K562 (cell line): ENCODE measurements at regions not wholly inside any gene's neighbourhood (a gene's known extent, or its start where the extent isn't known, plus 50 kb on each side); places are given as distances from the start of the nearest gene placed in this dataset.

Source experiments
- HDGF ChIP-seq: fragments of 450-650 bp; IDR thresholded peaks from 2 replicates; pipeline ENCODE4 v1.6.1; 2016
- HLTF ChIP-seq: fragments of 450-650 bp; IDR thresholded peaks from 2 replicates; pipeline ENCODE4 v1.6.1; 2016
- PBX2 ChIP-seq, 2 experiments: IDR thresholded peaks in 1 of 2; conservative IDR thresholded peaks in 1 of 2; 2 replicates each; pipeline ENCODE4 v1.6.1; 2016; ENCODE audit warnings: low read depth in 2 of 2, mild to moderate bottlenecking in 1 of 2, missing compliant biosample characterization in 1 of 2, missing genetic modification characterization in 1 of 2, moderate library complexity in 1 of 2
- SNIP1 ChIP-seq: fragments of 450-650 bp; IDR thresholded peaks from 2 replicates; pipeline ENCODE4 v1.7.1; 2017; ENCODE audit warnings: low read depth, mild to moderate bottlenecking
- TFE3 ChIP-seq: fragments of 450-650 bp; formaldehyde crosslinking; IDR thresholded peaks from 2 replicates; pipeline ENCODE4 v1.4.0; 2020; ENCODE audit warnings: mild to moderate bottlenecking, mixed read lengths
- ZKSCAN1 ChIP-seq: fragments of 150-350 bp; IDR thresholded peaks from 2 replicates; pipeline ENCODE4 v1.6.1; 2016; ENCODE audit warnings: low read depth, low read length
- TF ChIP-seq, protein P1 (sequence below): IDR thresholded peaks from 2 replicates; pipeline ENCODE4 v1.6.1; 2011; ENCODE audit not compliant: insufficient read length; ENCODE audit errors: extremely low read depth

DNA sequence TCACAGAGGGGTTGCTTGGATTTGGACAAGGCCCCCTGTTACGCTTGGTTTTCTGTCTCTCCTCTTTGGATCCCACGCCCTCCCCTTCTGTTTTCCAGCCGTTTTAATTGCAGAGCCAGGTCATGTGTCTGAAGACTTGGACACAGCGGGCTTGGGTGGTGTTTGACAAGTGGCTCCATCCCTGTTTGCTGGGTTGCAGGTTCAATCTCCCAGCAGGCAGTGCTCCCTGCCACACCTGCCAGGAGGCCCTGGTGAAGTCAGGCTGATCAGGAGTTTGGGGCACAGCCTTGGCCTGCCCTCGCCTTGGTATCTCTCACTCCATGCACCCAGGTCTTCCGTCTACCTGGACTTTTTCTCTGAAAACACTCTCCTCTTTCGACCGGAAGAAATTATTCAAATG is 59.0 kb downstream of the PLXNA1 start (continued):
- no peak for TF ChIP-seq PBX2 (CRISPR knock-in tag; IDR thresholded peaks at IDR 0.05; ENCODE audit: low read depth)
- no peak for TF ChIP-seq PBX2 (tag; conservative IDR thresholded peaks at IDR 0.05; ENCODE audit: low read depth)
- TF ChIP-seq HLTF: no peak
- no peak for TF ChIP-seq HDGF
- TF ChIP-seq ZKSCAN1: no peak
- no peak for TF ChIP-seq TFE3 (CRISPR knock-in tag)
- no peak for TF ChIP-seq SNIP1
- TF ChIP-seq, protein P1, sequence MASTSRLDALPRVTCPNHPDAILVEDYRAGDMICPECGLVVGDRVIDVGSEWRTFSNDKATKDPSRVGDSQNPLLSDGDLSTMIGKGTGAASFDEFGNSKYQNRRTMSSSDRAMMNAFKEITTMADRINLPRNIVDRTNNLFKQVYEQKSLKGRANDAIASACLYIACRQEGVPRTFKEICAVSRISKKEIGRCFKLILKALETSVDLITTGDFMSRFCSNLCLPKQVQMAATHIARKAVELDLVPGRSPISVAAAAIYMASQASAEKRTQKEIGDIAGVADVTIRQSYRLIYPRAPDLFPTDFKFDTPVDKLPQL: no peak
